GM11168 (cell line): ENCODE measurements at regions not wholly inside any gene's neighbourhood (a gene's known extent, or its start where the extent isn't known, plus 50 kb on each side); places are given as distances from the start of the nearest gene placed in this dataset.

Source experiments
- in situ Hi-C: fragments of 300-500 bp; cut with MboI; formaldehyde crosslinking; loops from one replicate; pipeline ENCODE4 v1.12.0; 2022; ENCODE audit warnings: low sequenced_read_pairs; ENCODE audit not compliant: unreplicated experiment

DNA sequence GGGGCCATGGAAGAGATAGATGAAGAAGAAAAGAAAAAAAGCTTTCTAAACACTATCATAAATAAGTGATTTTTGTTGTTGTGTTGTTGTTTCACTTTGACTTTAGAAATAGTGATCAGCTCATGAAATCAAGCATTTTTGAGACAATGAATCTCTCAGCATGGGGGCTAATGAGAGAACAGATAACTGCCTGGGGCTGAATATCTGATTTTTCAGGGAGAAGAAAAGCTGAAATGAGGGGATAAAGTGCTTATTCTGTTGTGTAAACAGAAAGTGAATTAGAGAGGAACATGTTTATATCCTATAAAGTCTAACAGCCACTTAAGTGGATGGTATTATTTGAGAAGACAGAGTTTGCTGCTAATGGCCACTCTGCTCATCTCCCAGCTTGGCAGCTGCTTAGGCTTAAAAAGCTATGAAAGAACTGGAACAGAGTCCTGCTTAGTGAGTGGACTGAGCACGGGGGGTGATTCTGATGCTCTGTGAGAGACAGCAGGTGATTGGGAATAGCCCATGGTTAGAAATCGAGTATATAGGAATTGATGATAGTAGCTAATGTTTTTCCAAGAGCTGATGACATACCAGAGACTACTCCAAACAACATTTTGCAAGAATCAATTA lies 646.1 kb upstream of the TMEM132C start:
- in situ Hi-C loops, result no loop called here

DNA sequence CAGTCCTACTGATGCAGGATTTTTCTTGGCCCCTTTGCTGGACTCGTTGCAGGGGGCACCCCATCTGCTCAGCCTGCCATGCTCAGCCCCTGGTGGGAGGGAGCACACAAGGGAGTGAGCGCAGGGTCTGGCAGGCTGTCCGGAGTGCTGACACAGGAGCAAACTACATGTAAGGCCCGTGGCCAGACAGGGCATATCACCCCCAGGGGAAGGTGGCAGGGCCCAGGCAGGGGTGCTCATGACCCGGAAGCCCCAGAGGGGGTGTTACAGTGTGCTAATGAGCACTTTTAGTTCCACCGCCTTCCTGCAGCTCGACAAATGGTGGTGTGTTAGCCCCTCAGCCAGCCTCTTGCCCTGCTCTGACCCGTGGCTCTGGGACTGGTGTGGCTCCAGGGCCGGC lies 645.6 kb upstream of the TMEM132C start:
- in situ Hi-C loops, result no loop called here

DNA sequence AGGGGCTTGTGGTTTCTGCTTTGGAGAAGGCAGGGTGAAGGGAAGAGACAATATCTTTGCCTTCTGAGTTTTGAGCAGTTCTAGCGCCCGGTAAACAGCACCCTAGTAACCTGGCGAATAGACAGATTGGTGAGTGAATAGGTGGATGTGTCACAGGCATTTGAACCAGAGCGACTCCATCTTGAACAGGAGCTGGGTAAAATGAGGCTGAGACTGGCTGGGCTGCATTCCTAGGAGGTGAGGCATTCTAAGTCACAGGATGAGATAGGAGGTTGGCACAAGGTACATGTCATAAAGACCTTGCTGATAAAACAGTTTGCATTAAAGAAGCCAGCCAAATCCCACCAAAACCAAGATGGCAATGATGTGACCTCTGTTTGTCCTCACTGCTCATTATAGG lies 643.6 kb upstream of the TMEM132C start:
- in situ Hi-C loops, result no loop called here

DNA sequence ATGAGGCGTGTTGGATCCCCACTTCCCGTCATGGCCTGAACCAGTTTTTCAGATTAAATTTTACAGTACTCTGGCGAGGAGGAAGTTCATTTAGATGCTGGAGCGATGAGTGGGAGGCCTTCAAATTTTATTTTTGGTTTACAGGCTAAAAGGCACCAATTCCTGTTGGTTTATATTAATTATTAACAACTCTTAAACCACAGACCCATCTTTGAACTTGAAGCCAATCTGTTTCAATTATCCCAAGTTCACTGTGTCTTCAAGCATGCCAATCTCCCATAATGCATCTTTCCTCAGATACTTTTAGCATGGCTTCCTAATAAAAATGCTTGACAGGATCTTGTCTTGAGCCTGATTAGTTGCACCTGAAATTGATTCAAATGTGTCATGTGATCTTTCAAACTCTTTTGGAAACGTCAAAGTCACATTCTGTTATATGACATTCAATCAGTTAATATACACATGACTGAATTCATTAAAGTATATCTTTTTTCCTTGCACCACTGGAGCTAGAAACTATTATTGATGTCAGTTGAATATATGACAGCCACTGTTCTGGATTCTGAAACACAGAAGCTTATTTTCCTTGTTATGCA lies 641.7 kb upstream of the TMEM132C start:
- in situ Hi-C loops, result no loop called here

DNA sequence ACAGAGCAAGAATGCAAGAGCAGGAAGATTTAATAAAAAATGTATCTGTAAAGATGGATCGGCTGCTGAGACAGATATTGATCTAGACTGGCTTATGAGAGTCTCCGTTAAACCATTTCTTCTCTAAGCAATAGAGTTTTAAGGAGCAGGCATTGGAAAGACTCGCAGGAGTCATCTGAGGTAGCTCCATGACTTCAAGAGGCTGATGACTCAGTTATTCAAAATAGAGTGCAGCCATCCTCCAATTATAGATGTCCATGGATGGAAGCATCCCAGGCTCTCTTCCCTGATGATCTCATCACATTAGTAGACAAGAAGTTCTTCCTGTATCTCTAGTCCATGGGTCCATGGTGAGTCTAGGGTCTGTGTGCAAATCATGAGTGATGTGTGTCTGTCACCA lies 638.3 kb upstream of the TMEM132C start:
- in situ Hi-C loops, result no loop called here

DNA sequence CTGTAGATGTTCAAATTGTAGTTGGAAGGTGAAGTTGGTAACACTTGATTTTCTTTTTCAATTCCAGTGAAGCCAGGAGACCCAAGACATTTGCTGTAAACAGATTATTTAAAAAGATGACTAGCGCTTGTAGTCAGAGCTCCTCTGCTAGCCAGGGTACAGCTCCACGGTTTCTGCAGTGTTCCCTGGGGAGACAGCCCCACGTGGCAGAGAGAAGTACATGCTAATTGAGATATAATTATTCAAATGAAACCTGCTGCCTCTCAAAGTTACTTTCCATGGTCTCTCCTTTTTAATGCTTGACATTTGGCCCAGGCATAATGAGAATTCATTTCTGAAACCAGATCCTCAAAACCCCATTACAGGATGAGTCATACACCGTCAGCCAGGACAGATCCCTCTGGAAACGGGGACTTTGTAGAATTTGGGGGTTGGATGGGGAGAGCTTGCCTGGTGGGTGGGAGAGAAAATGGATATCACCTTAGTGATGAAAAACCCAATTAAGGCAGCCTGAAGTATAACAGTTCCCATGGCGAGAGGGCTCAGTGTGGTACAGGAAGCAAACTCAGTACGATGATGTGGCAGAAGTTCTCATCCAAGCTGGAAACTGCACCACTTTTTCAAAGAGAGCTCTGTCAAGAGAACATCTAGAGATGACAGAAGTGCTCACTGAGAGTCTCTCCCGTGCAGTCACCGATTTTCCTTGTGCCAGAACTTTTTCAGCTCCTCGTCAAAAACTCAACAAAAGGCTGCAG lies 637.7 kb upstream of the TMEM132C start:
- in situ Hi-C loops, result no loop called here

DNA sequence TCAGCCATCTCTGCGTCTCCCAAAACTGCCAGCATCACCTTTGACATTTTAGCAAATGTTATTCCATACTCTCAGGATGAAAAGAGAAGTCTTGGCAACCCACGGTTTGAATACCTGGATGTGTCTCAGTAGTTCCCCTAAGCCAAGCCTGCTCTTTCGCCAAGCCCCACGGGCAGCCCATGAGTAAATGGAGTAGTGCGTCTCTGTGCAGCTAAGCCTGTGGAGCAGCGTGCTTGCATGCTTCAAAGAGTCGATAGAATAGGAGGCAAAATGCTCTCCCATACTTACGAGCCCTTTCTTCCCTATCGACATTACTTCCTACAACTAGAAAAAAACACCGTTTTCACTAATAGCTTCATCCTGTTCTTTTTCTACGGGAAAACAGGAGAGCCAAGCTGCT lies 634.5 kb upstream of the TMEM132C start:
- in situ Hi-C loops, result no loop called here

DNA sequence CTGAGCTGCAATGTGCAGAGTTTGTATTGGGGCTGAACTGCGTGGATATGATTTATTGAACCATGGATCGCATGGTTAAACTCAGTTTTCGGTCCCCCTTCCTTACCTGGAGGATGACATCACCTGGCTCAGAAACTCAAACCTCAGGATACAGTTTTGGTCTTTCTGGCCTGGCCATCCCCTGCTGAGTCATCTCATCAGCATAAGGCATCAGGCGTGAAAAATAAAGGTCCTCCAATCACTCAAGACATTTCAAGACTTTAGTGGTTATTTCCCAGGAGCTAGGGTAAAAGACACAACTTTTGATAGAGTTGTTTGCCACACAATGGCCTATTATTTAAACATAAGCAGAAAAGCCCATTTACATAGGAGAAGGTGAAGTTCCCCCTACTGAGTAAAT lies 631.1 kb upstream of the TMEM132C start:
- in situ Hi-C loops, result no loop called here

DNA sequence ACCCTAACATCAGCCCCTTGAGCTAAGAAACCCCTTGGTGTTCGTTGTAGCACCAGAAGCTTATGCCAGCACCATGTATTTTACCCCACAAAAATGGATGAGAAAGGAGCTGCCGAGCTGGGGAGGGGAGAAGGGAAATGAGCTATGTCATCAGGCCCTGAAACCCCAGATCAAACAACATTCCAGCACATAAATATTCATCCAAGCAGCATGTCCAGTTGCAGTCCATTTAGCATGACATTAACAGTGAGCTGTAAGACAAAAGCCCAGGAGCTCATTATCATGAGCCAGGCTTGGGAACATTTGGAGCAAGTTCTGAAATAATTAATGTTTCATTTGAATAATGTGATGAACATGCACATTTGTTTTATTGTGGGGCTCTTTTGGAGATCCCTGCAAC lies 630.1 kb upstream of the TMEM132C start:
- in situ Hi-C loops, result no loop called here

DNA sequence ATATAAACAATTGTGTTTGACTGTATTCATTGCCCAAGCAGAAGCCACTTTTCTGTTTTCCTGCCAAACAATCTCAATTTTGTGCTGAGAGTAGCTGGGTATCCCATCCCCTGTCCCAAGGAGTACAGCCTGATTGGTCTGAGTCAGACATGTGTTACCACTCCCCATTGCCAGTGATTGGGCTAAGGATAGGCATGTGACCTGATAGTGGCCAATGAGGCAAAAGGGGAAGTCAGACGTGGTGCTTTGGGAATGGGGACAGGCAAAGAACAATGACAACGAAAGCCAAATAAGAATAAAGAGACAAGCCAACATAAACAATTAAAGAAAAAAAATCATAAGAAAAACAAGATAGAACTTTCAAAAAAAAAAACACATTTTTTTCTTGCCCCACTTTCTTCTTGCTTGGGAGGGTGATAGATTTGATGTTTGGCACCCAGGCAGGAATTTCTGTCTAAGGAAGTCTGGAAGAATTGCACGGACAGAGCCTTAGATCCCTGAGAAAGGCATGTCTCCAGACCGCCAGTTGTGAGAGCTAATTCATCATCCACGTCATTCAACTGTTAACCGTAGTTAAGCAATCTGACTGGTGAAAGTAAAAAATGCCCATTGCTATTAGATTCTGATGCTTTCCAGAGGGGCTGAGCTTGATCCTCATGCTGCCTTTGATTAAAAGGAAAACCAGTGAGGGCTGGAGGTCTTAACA lies 626.6 kb upstream of the TMEM132C start:
- in situ Hi-C loops, result no loop called here

DNA sequence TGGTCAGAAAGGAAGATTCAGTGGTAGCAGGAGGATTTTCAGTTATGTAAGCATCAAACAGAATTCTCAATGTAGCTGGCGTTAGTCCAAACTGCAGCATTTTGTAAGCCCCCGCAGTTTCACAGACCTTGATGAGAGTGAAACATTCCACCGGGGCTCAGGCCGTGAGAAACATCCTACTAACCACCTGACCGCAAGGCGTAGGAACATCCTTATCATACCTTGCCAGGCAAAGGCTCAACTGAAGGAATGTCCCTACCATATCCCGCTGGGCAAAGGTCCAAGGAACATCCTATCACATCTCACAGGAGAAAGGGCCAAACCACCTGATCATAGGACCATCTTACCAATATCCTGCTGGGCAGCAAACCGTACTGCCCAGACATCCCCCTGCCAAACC lies 624.8 kb upstream of the TMEM132C start:
- in situ Hi-C loops, result no loop called here

DNA sequence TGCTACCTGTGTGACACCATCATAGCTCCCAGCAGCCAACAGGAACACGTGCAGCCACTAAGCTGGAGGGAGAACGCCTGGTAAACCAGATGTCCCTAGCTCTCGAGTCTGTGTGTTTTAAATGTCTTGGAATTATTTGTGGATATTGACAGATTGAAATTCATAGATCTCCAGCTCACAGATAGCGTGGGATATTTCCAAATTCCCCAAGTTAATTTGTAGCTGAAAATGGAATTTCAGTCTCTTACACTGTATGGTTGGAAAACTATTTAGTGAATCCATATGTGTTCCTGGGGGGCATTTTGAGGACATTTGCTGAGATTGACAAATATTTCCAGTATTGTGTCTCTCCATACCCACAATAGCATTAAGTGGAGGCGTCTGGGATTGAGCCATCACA lies 618.6 kb upstream of the TMEM132C start:
- in situ Hi-C loops, result no loop called here

DNA sequence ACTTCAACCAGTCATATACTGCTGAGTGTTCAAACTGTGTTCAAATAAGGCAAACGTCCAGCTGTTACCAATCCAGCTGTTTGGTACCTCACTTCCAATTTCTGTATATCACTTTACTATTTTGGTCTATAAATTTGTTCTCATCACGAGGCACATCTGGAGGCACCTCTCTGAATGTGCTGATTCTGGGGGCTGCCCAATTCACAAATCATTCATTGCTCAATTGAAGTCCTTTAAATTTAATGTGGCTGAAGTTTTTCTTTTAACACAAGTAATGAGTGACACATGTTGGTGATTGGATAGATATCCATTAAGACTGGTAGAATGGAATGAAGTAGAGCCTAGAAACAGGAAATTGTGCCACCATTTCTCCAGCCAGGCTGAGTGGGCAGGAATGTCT lies 617.0 kb upstream of the TMEM132C start:
- in situ Hi-C loops, result no loop called here

DNA sequence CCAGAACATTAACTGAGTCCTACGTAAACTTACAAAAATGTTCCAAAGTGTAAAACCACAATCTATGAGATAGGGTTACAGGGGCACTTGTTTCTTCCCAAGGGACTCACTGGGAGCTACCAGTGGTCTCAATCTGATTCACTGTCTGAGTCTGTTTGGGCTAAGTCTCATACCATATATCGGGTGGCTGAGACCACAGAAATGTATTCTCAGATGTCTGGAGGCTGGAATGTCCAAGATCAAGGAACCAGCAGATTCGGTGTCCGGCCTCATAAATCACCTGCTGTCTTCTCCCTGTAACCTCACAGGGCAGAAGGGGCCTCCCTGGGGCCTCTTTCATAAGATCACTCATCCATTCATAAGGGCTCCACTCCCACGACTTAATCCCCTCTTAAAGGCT lies 616.3 kb upstream of the TMEM132C start:
- in situ Hi-C loops, result no loop called here

DNA sequence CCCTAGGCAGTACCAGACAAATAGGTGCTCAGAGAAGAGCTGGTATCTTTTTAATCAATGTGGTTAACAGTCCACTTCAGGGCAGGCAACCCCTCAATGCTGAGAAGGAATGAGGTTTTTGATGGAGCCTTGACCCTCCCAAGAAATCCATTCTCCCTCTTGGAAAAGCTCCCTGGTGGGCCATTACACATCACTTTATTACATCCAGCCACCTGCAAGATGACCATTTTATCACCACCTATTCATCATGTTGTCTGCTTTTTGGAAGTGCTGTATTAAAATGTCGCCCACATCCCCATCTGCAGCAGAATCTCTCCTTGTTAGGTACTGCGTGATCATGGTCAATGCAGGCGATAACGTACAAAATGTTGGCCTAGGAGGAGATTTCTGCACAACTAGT lies 614.7 kb upstream of the TMEM132C start:
- in situ Hi-C loops, result no loop called here

DNA sequence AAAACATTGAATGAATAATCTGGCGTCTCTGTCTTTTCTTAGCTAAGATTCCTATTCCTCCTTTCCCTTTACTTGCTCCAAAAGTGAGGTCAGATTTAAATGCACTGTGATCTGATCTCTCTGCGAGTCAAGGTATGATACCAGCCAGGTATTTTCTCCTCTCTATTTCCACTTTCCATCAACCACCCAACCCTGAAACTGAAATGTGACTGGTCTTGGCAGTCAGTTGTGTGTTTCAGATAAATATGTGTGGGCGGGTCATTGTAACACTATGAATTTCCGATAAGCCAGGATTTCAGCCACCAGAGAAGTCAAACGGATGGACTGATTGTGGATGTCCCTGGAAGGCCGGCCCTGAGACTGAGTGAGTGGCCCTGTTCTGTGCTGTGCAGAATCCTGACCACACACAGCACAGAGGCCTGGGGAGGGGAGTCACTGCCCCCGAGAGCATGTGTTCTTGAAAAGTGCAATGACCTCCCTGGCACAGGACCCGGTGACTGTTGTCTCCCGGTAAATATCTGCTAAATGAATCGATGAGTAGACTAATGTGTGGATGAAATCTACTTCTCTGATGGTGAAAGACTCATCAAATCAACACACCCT lies 612.5 kb upstream of the TMEM132C start:
- in situ Hi-C loops, result no loop called here

DNA sequence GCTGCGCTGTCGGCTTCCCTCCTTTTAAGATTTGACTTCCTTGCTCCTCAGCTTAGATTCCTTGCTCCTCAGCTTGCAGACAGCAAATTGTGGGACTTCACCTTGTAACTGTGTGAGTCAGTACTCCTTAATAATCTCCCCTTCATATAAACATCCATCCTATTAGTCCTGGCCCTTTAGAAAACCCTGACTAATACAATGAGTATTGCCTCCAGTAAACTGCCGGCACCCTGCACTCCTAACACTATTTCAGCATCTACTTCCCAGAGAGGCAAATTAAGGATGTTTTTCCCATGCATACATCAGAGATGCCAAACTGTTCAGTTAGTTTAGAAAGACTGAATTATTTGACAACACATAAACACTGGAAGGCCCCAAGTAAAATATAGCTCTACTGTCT lies 611.3 kb upstream of the TMEM132C start:
- in situ Hi-C loops, result no loop called here

DNA sequence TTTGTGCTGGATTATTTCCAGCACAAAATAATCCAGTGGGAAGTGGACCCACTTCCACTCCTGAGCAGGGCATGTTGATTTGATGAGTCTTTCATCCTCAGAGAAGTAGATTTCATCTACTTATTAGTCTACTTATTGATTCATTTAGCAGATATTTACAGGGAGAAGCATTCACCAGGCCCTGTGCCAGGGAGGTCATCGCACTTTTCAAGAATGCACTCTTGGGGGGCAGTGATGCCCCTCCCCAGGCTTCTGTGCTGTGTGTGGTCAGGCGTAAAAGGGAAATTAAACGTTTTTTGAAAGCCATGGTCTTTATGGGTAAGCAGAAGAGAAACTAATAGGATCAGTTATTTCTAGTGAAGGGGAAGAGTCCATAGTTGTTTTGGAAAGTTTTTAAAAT lies 610.7 kb upstream of the TMEM132C start:
- in situ Hi-C loops, result no loop called here

DNA sequence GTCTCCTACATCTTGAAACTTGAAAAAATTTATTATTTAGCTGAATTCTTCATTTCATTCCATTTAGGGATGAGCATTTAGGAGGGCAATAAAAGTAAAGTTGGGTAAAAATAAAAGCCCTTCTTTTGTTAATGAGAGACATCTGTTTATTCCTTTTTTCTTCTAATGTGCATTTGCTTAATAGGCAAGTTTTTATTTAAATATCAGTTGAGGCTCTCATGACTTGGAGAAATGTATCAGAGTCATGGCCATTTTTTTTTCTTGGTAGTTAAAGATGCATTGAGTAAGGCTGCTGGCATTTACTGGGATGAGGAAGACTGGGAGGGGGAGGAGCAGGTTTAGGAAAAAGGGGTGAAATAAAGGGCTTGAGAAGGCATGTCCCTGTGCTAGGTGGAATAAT lies 609.9 kb upstream of the TMEM132C start:
- in situ Hi-C loops, result no loop called here

DNA sequence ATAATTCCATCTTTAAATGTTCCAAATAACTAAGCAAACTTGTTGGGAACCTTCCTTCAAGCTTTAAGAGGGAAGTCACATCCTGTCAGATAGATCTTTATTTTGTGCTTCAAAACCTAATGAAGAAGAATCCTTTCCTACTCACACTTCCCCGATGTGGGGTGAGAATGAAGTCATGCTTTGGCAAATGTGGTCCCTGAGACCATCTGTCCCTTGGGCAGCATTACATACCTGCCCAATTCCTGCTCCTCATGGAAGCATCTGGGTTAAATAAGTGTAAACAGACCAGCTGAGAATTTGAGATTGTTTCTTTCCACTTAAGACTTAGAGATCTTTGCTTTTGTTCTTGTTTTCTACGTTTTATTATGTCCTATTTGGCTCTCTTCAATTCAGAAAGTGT lies 606.0 kb upstream of the TMEM132C start:
- in situ Hi-C loops, result no loop called here

DNA sequence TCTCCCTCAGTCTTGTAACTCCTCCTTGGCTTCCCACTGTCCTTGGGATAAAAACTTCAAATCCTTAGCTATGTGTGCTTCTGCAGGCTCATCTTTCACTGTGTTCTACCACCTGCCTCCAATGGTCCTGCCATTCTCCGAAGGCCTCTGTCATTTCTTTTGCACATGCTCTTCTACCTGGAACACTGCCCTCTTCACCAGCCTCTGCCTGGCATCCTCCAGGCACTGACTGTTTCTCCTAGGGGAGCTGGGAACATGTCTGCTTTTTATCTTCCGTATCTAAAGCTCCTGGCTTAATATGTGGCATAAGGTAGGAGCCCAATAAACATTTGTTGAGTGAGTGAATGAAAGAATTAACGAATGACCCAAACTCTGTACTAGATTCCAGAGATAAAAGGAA lies 603.3 kb upstream of the TMEM132C start:
- in situ Hi-C loops, result no loop called here
